ENCODE measurements at regions not wholly inside any gene's neighbourhood (a gene's known extent, or its start where the extent isn't known, plus 50 kb on each side); places are given as distances from the start of the nearest gene placed in this dataset.

DNA sequence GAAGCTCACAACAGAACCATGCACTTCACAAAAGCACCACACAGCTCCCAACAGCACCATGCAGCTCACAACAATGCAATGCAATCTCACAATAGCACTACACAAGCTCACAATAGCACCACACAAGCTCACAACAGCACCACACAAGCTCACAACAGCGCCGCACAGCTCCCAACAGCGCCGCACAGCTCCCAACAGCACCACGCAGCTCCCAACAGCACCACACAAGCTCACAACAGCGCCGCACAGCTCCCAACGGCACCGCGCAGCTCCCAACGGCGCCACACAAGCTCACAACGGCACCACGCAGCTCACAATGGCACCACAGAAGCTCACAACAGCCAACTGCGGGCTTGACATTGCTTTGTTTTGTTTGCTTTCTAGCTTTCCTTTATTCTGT is 198.1 kb downstream of the DLL1 start:
- H3K9me2 ChIP-seq (ENCODE audit: insufficient read depth): no peaks in the 10 kb centered on the region
- H4K20me1 ChIP-seq (replicated peaks; ENCODE audit: insufficient read depth): no peaks in the 10 kb centered on the region
- H3K27me3 Mint-ChIP-seq (ENCODE audit: insufficient read depth, low read depth, poor library complexity): peaks cover 12% of the 10 kb centered on the region
- no peaks in the 10 kb centered on the region for H3K36me3 ChIP-seq (ENCODE audit: insufficient read depth)
- H3K9me3 Mint-ChIP-seq: no peaks in the 10 kb centered on the region
- no peak overlapping the region for H3K4me2 ChIP-seq
- no peaks in the 10 kb centered on the region for H3F3A ChIP-seq (replicated peaks; ENCODE audit: low read depth)
- H2AFZ ChIP-seq: no peak overlapping the region
- no peak overlapping the region for H3K27ac Mint-ChIP-seq
- no peaks in the 10 kb centered on the region for H3K36me3 Mint-ChIP-seq (ENCODE audit: low read depth)
- peaks cover 4% of the 10 kb centered on the region; the same call in 1 of the 3 replicates for H3K4me1 Mint-ChIP-seq
- H3K27me3 ChIP-seq (ENCODE audit: insufficient read depth): no peaks in the 10 kb centered on the region
- H3K4me3 ChIP-seq: no peak overlapping the region
- DNase-seq (ENCODE audit: low spot score): no peak
- no peaks in the 10 kb centered on the region for H3K4me1 ChIP-seq (ENCODE audit: insufficient read depth)
- no peak for ATAC-seq
- TF ChIP-seq JUNB (IDR thresholded peaks at IDR 0.05; ENCODE audit: unreplicated experiment): no peak
- TF ChIP-seq ZNF114 (CRISPR knock-in tag; IDR thresholded peaks at IDR 0.05): no peak
- TF ChIP-seq, protein P1, sequence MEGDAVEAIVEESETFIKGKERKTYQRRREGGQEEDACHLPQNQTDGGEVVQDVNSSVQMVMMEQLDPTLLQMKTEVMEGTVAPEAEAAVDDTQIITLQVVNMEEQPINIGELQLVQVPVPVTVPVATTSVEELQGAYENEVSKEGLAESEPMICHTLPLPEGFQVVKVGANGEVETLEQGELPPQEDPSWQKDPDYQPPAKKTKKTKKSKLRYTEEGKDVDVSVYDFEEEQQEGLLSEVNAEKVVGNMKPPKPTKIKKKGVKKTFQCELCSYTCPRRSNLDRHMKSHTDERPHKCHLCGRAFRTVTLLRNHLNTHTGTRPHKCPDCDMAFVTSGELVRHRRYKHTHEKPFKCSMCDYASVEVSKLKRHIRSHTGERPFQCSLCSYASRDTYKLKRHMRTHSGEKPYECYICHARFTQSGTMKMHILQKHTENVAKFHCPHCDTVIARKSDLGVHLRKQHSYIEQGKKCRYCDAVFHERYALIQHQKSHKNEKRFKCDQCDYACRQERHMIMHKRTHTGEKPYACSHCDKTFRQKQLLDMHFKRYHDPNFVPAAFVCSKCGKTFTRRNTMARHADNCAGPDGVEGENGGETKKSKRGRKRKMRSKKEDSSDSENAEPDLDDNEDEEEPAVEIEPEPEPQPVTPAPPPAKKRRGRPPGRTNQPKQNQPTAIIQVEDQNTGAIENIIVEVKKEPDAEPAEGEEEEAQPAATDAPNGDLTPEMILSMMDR (conservative IDR thresholded peaks at IDR 0.05; ENCODE audit: low read depth in 2 of 2): no peak
- no peak for TF ChIP-seq POLR2AphosphoS5 (IDR thresholded peaks at IDR 0.05; ENCODE audit: low read depth)
- no peak for TF ChIP-seq NANOG (IDR thresholded peaks at IDR 0.05; ENCODE audit: borderline replicate concordance)
- TF ChIP-seq, protein P2, sequence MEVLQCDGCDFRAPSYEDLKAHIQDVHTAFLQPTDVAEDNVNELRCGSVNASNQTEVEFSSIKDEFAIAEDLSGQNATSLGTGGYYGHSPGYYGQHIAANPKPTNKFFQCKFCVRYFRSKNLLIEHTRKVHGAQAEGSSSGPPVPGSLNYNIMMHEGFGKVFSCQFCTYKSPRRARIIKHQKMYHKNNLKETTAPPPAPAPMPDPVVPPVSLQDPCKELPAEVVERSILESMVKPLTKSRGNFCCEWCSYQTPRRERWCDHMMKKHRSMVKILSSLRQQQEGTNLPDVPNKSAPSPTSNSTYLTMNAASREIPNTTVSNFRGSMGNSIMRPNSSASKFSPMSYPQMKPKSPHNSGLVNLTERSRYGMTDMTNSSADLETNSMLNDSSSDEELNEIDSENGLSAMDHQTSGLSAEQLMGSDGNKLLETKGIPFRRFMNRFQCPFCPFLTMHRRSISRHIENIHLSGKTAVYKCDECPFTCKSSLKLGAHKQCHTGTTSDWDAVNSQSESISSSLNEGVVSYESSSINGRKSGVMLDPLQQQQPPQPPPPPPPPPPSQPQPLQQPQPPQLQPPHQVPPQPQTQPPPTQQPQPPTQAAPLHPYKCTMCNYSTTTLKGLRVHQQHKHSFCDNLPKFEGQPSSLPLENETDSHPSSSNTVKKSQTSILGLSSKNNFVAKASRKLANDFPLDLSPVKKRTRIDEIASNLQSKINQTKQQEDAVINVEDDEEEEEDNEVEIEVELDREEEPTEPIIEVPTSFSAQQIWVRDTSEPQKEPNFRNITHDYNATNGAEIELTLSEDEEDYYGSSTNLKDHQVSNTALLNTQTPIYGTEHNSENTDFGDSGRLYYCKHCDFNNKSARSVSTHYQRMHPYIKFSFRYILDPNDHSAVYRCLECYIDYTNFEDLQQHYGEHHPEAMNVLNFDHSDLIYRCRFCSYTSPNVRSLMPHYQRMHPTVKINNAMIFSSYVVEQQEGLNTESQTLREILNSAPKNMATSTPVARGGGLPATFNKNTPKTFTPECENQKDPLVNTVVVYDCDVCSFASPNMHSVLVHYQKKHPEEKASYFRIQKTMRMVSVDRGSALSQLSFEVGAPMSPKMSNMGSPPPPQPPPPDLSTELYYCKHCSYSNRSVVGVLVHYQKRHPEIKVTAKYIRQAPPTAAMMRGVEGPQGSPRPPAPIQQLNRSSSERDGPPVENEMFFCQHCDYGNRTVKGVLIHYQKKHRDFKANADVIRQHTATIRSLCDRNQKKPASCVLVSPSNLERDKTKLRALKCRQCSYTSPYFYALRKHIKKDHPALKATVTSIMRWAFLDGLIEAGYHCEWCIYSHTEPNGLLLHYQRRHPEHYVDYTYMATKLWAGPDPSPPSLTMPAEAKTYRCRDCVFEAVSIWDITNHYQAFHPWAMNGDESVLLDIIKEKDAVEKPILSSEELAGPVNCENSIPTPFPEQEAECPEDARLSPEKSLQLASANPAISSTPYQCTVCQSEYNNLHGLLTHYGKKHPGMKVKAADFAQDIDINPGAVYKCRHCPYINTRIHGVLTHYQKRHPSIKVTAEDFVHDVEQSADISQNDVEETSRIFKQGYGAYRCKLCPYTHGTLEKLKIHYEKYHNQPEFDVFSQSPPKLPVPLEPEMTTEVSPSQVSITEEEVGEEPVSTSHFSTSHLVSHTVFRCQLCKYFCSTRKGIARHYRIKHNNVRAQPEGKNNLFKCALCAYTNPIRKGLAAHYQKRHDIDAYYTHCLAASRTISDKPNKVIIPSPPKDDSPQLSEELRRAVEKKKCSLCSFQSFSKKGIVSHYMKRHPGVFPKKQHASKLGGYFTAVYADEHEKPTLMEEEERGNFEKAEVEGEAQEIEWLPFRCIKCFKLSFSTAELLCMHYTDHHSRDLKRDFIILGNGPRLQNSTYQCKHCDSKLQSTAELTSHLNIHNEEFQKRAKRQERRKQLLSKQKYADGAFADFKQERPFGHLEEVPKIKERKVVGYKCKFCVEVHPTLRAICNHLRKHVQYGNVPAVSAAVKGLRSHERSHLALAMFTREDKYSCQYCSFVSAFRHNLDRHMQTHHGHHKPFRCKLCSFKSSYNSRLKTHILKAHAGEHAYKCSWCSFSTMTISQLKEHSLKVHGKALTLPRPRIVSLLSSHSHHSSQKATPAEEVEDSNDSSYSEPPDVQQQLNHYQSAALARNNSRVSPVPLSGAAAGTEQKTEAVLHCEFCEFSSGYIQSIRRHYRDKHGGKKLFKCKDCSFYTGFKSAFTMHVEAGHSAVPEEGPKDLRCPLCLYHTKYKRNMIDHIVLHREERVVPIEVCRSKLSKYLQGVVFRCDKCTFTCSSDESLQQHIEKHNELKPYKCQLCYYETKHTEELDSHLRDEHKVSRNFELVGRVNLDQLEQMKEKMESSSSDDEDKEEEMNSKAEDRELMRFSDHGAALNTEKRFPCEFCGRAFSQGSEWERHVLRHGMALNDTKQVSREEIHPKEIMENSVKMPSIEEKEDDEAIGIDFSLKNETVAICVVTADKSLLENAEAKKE (CRISPR knock-in tag; IDR thresholded peaks at IDR 0.05): no peak
- no peak for TF ChIP-seq CREB1 (CRISPR knock-in tag; IDR thresholded peaks at IDR 0.05; ENCODE audit: low read depth)
- H3K27ac ChIP-seq (ENCODE audit: low read depth): no peak overlapping the region
- H3K4me3 Mint-ChIP-seq: no peak overlapping the region
- no peaks in the 10 kb centered on the region for H3K79me2 ChIP-seq (replicated peaks; ENCODE audit: insufficient read depth)

Data from GM23338 (cell line).